Activated T-cell treated with anti-CD3 and anti-CD28 coated beads for 4 hours (primary cell): ENCODE measurements at regions not wholly inside any gene's neighbourhood (a gene's known extent, or its start where the extent isn't known, plus 50 kb on each side); places are given as distances from the start of the nearest gene placed in this dataset.

Experiments
- DNase-seq: peaks from one replicate; pipeline ENCODE4 v3.0.0-alpha.2; 2020

DNA sequence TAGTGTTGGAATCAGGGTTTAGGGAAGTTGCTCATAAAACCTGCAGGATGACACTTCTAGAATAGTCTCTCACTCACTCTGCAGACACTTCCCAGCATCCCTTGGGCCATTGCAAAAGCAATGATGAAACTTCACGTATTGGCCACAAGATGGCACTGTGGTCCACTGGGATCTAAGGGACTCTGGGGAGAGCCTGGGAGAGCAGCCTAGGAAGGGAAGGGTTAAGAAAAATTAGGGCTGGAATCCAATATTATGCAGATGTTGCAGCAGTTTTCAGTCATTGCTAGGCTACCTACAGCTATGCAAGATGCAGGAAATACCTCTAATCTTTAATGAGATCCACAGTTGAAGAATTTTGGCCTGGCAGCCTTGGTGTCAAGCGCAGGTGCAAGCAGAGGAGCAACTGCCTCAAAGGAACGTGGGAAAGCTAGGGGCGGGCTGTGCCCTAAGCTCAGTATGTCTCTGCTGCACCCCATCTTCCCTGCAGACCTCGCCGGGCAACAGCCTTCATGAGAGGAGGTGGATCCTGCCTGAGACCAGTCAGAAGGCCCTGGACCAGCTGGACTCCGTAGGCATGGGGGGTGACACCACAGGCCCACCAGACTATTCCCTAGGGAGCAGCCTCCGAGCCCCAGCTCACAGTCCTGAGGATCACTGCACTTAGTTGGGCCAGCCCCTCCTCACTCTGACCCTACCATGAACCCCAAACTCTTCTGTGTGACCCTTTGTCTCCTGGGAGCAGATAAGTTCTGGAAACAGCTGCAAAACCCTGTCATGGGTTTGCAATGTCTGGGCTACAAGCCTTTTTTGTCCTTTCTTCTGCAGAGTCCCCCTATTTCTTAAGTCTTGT, 127.9 kb upstream of the PRSS58 start:
- DNase-seq = no peak

DNA sequence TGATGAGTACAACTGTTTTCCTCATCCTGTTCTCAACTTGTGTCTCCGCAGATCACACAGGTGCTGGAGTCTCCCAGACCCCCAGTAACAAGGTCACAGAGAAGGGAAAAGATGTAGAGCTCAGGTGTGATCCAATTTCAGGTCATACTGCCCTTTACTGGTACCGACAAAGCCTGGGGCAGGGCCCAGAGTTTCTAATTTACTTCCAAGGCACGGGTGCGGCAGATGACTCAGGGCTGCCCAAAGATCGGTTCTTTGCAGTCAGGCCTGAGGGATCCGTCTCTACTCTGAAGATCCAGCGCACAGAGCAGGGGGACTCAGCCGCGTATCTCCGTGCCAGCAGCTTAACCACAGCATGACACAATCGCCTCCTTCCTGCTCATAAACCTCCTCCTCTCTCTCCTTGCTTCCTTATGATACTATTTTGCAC, 126.7 kb upstream of the PRSS58 start:
- DNase-seq = no peak

DNA sequence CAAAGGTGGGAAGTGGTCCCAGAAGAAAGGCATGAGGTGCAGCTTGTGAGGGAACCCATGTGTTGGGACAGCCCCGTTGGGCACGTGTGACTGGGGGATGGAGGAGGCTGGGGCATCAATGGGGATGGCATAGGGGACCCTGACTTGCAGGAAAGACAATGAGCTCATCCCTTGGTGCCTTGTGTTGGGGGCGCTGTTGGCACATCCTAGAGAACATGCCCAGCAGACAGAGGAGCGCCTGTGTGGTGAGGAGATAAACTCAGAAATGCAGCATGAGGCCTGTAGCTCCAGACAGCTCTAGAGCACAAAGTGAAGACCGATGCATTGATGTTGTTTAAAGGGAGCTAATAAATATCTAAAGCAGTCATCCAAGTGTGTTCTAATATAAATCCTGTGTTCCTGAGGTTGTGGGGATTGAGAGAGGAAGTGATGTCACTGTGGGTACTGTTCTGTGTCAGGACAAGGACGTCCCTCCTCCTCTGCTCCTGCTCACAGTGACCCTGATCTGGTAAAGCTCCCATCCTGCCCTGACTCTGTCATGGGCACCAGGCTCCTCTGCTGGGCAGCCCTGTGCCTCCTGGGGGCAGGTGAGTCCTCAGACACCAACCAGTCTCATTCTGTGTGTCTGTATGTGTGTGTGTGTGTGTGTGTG, 126.1 kb upstream of the PRSS58 start:
- DNase-seq = no peak

DNA sequence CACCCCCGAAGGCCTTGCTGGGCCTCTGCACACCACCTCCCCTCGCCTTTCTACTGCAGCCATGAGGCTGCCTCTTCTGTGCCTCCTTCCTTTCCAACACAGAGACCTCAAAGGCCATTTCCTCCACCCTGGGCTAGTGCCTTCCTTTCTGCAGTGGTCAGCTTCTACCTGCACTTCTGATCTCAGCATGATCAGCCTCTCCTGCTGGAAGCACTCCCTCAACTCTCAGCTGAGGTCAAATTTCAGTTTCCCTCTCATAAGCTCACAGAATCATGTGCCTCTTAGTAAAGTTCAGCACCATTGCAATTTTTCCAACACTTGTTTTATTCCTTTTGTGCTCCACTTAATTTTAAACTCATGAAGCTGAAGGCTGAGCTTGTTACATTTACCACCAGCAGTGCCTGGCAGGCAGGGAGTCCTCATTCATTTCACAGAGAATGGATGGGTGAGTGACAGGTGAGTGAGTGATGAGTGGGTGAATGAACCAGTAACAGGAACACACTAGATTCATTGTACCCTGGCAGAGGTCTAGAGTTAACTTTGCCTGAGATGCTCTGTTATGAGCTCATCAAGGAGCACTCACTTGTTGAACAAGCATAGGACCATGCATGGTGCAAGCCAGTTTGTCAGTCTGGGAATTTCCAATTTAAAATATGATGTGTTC, 124.0 kb upstream of the PRSS58 start:
- DNase-seq = no peak

DNA sequence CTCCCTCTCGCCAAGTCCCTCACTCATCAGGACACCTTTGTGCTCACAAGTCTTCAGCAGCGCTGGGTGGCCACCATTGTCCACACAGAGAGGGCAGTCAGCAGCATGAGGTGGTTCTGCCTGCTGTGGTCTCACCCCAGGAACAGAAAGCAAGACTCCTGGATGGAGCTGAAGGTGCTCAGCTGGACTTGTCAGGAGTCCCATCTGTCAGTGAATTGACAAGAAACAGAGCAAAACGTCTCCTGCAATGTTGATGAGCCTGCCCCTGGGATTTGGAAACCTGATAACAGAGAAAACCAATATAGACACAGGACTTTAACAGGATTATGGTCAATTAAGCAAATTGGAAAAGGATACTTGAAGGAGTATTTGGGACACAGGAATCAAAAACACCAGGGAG, 122.2 kb upstream of the PRSS58 start:
- no peak for DNase-seq

DNA sequence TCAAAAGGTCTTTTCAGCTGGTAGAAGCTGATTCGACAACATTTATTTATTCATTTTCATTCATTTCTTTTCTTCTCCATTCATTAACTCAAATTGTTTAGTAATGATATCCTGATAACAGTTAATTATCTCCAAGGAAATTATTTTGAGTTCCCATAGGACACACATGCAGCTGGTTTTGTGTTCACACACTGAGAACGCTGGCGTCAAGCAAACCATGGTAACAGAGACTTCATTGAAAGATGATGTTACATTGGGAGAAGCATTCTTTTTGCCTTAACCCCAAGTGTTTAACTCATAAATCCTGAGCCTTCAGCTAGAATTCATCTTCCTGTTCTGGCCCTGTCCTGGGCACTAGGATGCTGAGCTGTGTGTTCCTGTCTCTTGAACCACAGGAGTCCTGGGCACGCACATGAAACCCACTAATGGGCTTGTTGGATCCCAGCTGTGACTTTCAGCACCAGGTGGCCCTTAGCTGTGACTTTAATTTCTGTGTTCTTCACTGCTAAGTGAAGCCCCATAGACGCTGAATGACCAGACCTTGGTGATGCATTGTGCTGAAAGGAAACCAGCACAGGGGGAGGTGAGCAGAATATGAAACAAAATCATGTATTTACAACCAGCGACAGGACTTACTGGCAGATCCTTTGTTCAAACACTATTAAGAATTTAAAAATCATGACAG, 121.5 kb upstream of the PRSS58 start:
- DNase-seq = no peak

- DNase-seq = no peak
Observed at GRCh38 chr7:142377567-142377966, 119.7 kb upstream of the PRSS58 start.

- DNase-seq = no peak
Observed at GRCh38 chr7:142376356-142376997, 118.6 kb upstream of the PRSS58 start.

DNA sequence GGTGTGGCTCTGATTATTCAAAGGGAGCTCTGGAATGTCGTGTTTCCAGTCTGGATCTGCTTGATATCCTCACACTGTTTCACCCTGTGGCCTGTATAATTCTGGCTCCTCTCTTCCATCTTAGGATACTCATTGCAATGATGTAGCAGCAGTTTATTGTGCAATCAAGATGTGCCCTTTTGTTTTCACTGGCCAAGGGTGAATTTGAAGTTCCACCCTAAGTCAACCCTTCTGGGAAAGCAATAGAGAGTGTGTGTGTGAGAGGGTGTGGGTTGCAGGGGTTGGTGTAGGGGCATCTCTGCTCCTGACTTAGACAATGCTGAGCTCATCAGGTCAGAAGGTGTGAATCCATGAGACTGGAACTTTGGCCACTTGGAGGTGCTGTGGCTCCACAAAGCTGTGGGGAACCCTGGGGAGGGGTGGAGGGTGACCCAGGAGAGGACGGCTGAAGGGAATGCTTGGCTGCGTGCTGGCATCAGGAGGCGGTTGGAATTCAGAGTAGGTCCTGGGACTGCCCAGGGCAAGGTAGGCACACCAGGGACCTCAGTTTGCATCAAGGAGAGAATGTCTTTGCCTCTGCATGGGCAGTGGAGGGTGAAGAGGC, 118.0 kb upstream of the PRSS58 start:
- DNase-seq = no peak

GRCh38 chr7:142372727-142373126, 114.9 kb upstream of the PRSS58 start:
- DNase-seq = no peak

- no peak for DNase-seq
Observed at GRCh38 chr7:142371586-142372377, 113.9 kb upstream of the PRSS58 start.

DNA sequence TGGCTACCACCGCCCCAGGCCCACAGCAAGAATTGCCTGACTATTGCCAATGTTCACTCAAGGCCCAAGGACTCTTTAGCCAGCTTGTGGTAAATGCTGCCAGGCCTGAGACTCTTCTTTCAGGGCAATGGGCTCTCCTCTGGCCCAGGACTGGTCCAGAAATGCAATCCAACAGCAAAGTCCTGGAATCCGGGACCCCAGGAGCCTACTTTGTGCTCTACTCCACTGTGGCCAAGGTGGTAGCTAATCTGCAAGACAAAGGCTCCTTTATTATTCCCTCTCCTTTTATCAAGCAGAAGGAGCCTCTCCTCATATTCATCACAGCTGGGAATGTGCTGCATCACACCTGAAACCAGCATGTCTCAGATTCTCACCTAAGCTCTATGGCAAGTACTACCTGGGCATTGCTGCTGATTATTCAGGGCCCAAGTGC, 107.6 kb upstream of the PRSS58 start:
- DNase-seq = no peak

DNA sequence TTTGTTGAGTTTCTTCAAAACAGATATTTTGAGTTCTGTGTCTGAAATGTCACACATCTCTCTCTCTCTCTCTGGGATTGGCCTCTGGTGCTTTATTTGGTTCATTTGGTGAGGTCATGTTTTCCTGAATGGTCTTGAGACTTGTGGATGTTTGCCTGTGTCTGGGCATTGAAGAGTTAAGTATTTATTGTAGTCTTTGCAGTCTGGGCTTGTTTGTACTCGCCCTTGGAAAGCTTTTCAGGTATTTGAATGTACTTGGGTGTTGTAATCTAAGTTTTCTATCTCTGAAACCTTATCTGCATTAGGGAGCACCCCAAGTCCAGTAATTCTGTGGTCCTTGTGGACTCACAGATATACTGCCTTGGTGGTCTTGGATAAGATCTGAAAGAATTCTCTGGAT, 106.7 kb upstream of the PRSS58 start:
- no peak for DNase-seq

- DNase-seq = no peak
Observed at GRCh38 chr7:142362349-142362748, 104.5 kb upstream of the PRSS58 start.

- DNase-seq = no peak
Observed at GRCh38 chr7:142359694-142360279, 101.9 kb upstream of the PRSS58 start.

GRCh38 chr7:142357953-142358520, 100.2 kb upstream of the PRSS58 start:
- no peak for DNase-seq

- DNase-seq = no peak
Observed at GRCh38 chr7:142356166-142356565, 98.3 kb upstream of the PRSS58 start.

DNA sequence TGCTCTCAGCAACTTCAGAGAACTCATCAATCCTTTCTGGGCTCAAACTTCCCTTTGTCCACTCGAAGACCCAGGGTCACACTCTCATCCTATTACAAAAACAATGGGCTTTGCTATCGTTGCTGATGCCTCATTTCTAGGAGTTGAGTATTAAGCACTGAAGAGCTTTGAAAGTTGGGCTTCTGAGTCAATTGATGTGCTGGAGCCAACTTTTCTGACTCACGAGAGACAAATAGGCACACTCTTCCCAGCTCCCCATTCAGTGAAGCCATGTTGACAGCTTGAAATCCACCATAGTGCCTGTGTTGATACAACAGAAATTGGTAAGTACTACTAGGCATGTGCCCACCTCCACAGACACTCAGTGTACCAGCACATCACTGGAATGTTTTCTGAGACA, 97.5 kb upstream of the PRSS58 start:
- no peak for DNase-seq

DNA sequence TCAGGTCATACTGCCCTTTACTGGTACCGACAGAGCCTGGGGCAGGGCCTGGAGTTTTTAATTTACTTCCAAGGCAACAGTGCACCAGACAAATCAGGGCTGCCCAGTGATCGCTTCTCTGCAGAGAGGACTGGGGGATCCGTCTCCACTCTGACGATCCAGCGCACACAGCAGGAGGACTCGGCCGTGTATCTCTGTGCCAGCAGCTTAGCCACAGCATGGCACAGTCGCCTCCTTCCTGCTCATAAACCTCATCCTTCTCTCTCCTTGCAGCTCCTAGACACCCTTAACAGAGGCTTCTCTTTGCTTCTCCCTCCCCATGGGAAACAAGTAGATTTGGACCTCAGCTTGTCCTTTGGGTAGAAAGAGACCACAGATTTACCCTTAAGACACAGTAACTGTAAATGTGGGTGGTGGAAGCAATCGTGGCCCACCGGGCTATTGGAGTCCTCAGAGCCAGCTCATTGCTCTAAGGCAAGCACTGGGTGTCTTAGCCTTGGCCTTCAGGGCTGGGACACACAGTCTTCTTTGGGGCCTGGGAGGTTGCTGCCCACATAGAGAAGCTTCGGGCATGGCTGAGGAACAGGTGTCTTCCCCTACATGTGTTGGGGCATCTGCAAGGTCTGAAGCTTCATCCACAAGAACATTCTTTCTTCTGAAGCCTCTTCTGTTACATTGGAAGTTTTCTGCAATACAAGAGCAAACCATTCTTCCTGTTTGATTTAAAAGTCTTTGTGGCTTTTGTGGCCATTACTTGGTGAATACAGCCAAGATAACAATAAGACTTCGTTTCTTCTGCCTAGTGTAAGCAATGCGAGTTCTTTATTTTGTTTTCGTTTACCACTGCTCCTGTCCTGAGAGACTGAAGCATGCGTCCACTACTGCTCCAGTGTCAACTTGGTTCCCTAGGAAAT, 95.5 kb upstream of the PRSS58 start:
- DNase-seq = no peak

DNA sequence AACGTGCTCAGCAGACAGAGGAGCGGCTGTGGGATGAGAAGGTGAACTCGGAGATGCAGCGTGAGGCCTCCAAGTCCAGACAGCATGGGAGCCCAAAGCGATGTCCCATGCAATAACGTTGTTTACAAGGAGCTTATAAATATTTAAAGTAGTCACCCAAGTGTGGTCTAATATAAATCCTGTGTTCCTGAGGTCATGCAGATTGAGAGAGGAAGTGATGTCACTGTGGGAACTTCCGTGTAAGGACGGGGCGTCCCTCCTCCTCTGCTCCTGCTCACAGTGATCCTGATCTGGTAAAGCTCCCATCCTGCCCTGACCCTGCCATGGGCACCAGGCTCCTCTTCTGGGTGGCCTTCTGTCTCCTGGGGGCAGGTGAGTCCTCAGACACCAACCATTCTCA, 94.7 kb upstream of the PRSS58 start:
- no peak for DNase-seq
